Hematopoietic multipotent progenitor cell treated with erythropoietin and hydrocortisone succinate and interleukin-3 and kit ligand, for 15 days (in vitro differentiated cells): ENCODE measurements at regions not wholly inside any gene's neighbourhood (a gene's known extent, or its start where the extent isn't known, plus 50 kb on each side); places are given as distances from the start of the nearest gene placed in this dataset.
"Not testable (repeated sequence)": the region's sequence is repeated elsewhere in the genome, so short reads cannot be mapped to it uniquely, and the experiment has no call there.

ENCODE experiments used
- DNase-seq: peaks from one replicate; pipeline ENCODE4 v3.0.0-alpha.2; 2015; ENCODE audit warnings: low spot score

- no peak for DNase-seq
These were observed 478.4 kb downstream of the BRD1 start for GRCh38 chr22:49349181-49349835.

GRCh38 chr22:49348631-49349030, 479.0 kb downstream of the BRD1 start:
- no peak for DNase-seq

- DNase-seq, result no peak
These were observed 480.3 kb downstream of the BRD1 start for GRCh38 chr22:49347376-49347775.

- no peak for DNase-seq
These were observed 481.8 kb downstream of the BRD1 start for GRCh38 chr22:49345896-49346295.

- no peak for DNase-seq
These were observed 483.0 kb downstream of the BRD1 start for GRCh38 chr22:49344656-49345055.

GRCh38 chr22:49344161-49344560, 483.5 kb downstream of the BRD1 start:
- DNase-seq, result no peak

- no peak for DNase-seq
These were observed 487.3 kb downstream of the BRD1 start for GRCh38 chr22:49340406-49340805.

- DNase-seq, result not testable (repeated sequence)
These were observed 491.2 kb downstream of the BRD1 start for GRCh38 chr22:49336483-49336882.

- DNase-seq, result no peak
These were observed 492.7 kb downstream of the BRD1 start for GRCh38 chr22:49334976-49335375.

GRCh38 chr22:49334449-49334789, 493.3 kb downstream of the BRD1 start:
- DNase-seq, result no peak

- DNase-seq, result no peak
These were observed 494.5 kb downstream of the BRD1 start for GRCh38 chr22:49333206-49333605.

GRCh38 chr22:49332691-49333090, 495.0 kb downstream of the BRD1 start:
- DNase-seq, result no peak

GRCh38 chr22:49331878-49332277, 495.8 kb downstream of the BRD1 start:
- no peak for DNase-seq

GRCh38 chr22:49331223-49331815, 496.4 kb downstream of the BRD1 start:
- no peak for DNase-seq

- no peak for DNase-seq
These were observed 497.1 kb downstream of the BRD1 start for GRCh38 chr22:49330421-49331222.

GRCh38 chr22:49329636-49330035, 498.0 kb downstream of the BRD1 start:
- DNase-seq, result no peak

GRCh38 chr22:49328630-49329405, 498.9 kb downstream of the BRD1 start:
- no peak for DNase-seq

GRCh38 chr22:49328118-49328475, 499.6 kb downstream of the BRD1 start:
- DNase-seq, result no peak

- DNase-seq, result no peak
These were observed 500.1 kb downstream of the BRD1 start for GRCh38 chr22:49327411-49328117.

GRCh38 chr22:49326558-49326957, 501.1 kb downstream of the BRD1 start:
- no peak for DNase-seq

GRCh38 chr22:49325531-49326395, 501.9 kb downstream of the BRD1 start:
- DNase-seq, result no peak
